Adrenal gland (tissue), 5 donors: ENCODE measurements at regions not wholly inside any gene's neighbourhood (a gene's known extent, or its start where the extent isn't known, plus 50 kb on each side); places are given as distances from the start of the nearest gene placed in this dataset.

Experiments
- POLR2A ChIP-seq, 2 donors: fragments of 450-650 bp; IDR thresholded peaks; one replicate each; pipeline ENCODE4 v1.6.1; 2017; ENCODE audit warnings: antibody characterized with exemption in 2 of 2, mild to moderate bottlenecking in 2 of 2, moderate library complexity in 1 of 2
- TF ChIP-seq, protein P1 (sequence below), 6 experiments: fragments of 450-650 bp in 4 of 6; fragments of 200-600 bp in 2 of 6; sonication (generic) in 1 of 6; IDR thresholded peaks; 1 replicate in 5 of 6; 2 replicates in 1 of 6; pipeline versions ENCODE4 v1.5.1 to v1.8.0; 2016 to 2021; ENCODE audit warnings: antibody characterized with exemption in 6 of 6, mild to moderate bottlenecking in 2 of 6, moderate library complexity in 1 of 6
- donor health status: DM: no; HTN: no; CAD: no.

DNA sequence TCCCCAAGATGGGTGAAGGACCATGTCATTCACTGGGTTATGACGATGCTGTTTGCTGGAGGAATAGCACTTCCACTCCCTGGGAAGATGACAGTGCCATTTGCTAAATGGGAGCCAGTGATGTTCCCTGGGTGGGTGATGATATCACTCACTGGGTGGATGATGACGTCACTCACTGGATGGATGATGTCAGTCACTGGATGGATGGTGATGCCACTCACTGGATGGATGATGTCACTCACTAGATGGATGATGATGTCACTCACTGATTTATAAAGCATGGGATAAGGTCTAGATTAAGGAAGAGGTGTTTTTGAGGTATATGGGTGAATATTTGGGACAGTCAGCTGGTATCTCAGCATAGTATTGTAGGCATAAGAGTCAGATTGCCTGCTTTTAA is 457.2 kb downstream of the AJAP1 start:
- TF ChIP-seq POLR2A (IDR thresholded peaks at IDR 0.05) = no peak
- TF ChIP-seq, protein P1, sequence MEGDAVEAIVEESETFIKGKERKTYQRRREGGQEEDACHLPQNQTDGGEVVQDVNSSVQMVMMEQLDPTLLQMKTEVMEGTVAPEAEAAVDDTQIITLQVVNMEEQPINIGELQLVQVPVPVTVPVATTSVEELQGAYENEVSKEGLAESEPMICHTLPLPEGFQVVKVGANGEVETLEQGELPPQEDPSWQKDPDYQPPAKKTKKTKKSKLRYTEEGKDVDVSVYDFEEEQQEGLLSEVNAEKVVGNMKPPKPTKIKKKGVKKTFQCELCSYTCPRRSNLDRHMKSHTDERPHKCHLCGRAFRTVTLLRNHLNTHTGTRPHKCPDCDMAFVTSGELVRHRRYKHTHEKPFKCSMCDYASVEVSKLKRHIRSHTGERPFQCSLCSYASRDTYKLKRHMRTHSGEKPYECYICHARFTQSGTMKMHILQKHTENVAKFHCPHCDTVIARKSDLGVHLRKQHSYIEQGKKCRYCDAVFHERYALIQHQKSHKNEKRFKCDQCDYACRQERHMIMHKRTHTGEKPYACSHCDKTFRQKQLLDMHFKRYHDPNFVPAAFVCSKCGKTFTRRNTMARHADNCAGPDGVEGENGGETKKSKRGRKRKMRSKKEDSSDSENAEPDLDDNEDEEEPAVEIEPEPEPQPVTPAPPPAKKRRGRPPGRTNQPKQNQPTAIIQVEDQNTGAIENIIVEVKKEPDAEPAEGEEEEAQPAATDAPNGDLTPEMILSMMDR (IDR thresholded peaks at IDR 0.05) = no peak
